Kidney (tissue), 13 donors: ENCODE measurements at regions not wholly inside any gene's neighbourhood (a gene's known extent, or its start where the extent isn't known, plus 50 kb on each side); places are given as distances from the start of the nearest gene placed in this dataset.

ENCODE experiments used
- DNase-seq, 5 donors: peaks; one replicate each; pipeline ENCODE4 v3.0.0-alpha.2; 2013 to 2020
- FAIRE-seq: peaks from 2 replicates; lab custom pipeline; 2012; peaks lifted over from hg19 to GRCh38; lab: Jason Lieb, UNC
- H3K27ac ChIP-seq, 2 donors: one replicate each; pipeline ENCODE4 v1.7.0; 2013; ENCODE audit warnings: low read depth in 2 of 2, low read length in 2 of 2, inconsistent platforms in 1 of 2
- H3K27me3 ChIP-seq: one replicate; pipeline ENCODE4 v1.7.1; 2013; ENCODE audit warnings: low read length, inconsistent platforms; ENCODE audit not compliant: control insufficient read depth, insufficient read depth
- H3K36me3 ChIP-seq, 3 donors: one replicate each; pipeline versions ENCODE4 v1.7.0 to v1.7.1; 2013; ENCODE audit warnings: low read length in 3 of 3, control low read depth in 1 of 3, inconsistent platforms in 1 of 3; ENCODE audit not compliant: insufficient read depth in 3 of 3, control insufficient read depth in 2 of 3
- H3K4me1 ChIP-seq, 3 donors: one replicate each; pipeline versions ENCODE4 v1.7.0 to v1.7.1; 2013; ENCODE audit warnings: low read length in 3 of 3, inconsistent platforms in 1 of 3, low read depth in 1 of 3; ENCODE audit not compliant: control insufficient read depth in 2 of 3, insufficient read depth in 2 of 3
- H3K4me3 ChIP-seq, 3 donors: one replicate each; pipeline versions ENCODE4 v1.7.0 to v1.8.1; 2013; ENCODE audit warnings: low read length in 3 of 3, control low read depth in 1 of 3, inconsistent platforms in 1 of 3
- H3K9ac ChIP-seq, 3 donors: one replicate each; pipeline versions ENCODE4 v1.7.0 to v1.7.1; 2013; ENCODE audit warnings: low read length in 3 of 3, control low read depth in 1 of 3, inconsistent platforms in 1 of 3
- H3K9me3 ChIP-seq, 3 donors: one replicate each; pipeline versions ENCODE4 v1.7.0 to v1.7.1; 2013; ENCODE audit warnings: low read length in 3 of 3, control low read depth in 1 of 3, inconsistent platforms in 1 of 3; ENCODE audit not compliant: control insufficient read depth in 2 of 3, insufficient read depth in 1 of 3
- intact Hi-C: fragments of 100-400 bp; cut with DNase I; formaldehyde crosslinking; loops from one replicate; pipeline ENCODE4 v1.11.1; 2022
- TF ChIP-seq, protein P1 (sequence below): IDR thresholded peaks from 3 replicates; pipeline ENCODE4 v1.5.1; 2012; ENCODE audit warnings: mild to moderate bottlenecking, moderate library complexity, borderline replicate concordance; ENCODE audit not compliant: insufficient read depth; ENCODE audit errors: extremely low read depth
- donor health status: control.
- donor health status: control.
- donor health status: control.
- donor health status: control.
- donor health status: control.
- donor health status: DM: yes; HTN: yes; CAD: no.
- donor health status: Normal renal cell carcinoma (clear cell type).

GRCh38 chr4:104393655-104394324, 100.9 kb downstream of the CXXC4 start:
- no peak for FAIRE-seq

GRCh38 chr4:104385713-104386112, 109.0 kb downstream of the CXXC4 start:
- TF ChIP-seq, protein P1, sequence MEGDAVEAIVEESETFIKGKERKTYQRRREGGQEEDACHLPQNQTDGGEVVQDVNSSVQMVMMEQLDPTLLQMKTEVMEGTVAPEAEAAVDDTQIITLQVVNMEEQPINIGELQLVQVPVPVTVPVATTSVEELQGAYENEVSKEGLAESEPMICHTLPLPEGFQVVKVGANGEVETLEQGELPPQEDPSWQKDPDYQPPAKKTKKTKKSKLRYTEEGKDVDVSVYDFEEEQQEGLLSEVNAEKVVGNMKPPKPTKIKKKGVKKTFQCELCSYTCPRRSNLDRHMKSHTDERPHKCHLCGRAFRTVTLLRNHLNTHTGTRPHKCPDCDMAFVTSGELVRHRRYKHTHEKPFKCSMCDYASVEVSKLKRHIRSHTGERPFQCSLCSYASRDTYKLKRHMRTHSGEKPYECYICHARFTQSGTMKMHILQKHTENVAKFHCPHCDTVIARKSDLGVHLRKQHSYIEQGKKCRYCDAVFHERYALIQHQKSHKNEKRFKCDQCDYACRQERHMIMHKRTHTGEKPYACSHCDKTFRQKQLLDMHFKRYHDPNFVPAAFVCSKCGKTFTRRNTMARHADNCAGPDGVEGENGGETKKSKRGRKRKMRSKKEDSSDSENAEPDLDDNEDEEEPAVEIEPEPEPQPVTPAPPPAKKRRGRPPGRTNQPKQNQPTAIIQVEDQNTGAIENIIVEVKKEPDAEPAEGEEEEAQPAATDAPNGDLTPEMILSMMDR: no peak
- no peak for DNase-seq
- no peaks in the 10 kb centered on the region for H3K4me1 ChIP-seq
- H3K9me3 ChIP-seq: no peaks in the 10 kb centered on the region
- H3K27me3 ChIP-seq: no peaks in the 10 kb centered on the region
- no peaks in the 10 kb centered on the region for H3K36me3 ChIP-seq
- no peak overlapping the region for H3K4me3 ChIP-seq
- FAIRE-seq: no peak
- no peak overlapping the region for H3K9ac ChIP-seq
- no peak overlapping the region for H3K27ac ChIP-seq
- intact Hi-C loops: no loop called here

More at GRCh38 chr4:104393655-104394324, 100.9 kb downstream of the CXXC4 start:
- intact Hi-C loops: no loop called here
- no peaks in the 10 kb centered on the region for H3K36me3 ChIP-seq
- H3K4me1 ChIP-seq: no peaks in the 10 kb centered on the region
- H3K27me3 ChIP-seq: no peaks in the 10 kb centered on the region
- no peak overlapping the region for H3K4me3 ChIP-seq
- no peak overlapping the region for H3K9ac ChIP-seq
- TF ChIP-seq, protein P1: no peak
- no peak overlapping the region for H3K27ac ChIP-seq
- H3K9me3 ChIP-seq: no peaks in the 10 kb centered on the region
- no peak for DNase-seq

DNA sequence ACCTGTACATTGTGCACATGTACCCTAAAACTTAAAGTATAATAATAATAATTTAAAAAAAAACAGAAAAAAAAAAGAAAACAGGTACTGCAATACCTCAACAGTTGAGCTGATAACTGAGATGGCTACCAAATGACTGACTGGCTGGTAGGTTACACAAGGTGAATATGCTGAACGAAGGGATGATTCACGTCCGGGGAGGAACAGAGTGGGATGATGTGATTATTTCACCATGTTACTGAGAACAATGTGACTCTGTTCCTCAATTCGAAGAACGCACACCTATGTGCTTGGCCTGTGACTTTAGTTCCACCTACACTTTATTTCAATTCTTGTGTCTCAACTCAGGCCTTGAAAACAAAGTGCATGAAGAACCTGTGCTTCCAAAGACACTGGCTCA, 111.7 kb downstream of the CXXC4 start:
- no peaks in the 10 kb centered on the region for H3K4me1 ChIP-seq
- intact Hi-C loops: no loop called here
- no peak for DNase-seq

More for the DNA sequence above, 111.7 kb downstream of the CXXC4 start:
- FAIRE-seq: no peak
- Histone ChIP-seq H3K4me3 (no peak overlapping the region), H3K9ac (no peak overlapping the region), H3K36me3 (no peaks in the 10 kb centered on the region), H3K27me3 (no peaks in the 10 kb centered on the region), H3K27ac (no peak overlapping the region), H3K9me3 (no peaks in the 10 kb centered on the region)
- TF ChIP-seq, protein P1: no peak
